Trophoblast cell (in vitro differentiated cells and primary cell): ENCODE measurements at regions not wholly inside any gene's neighbourhood (a gene's known extent, or its start where the extent isn't known, plus 50 kb on each side); places are given as distances from the start of the nearest gene placed in this dataset.

Experiments used
- DNase-seq, 2 donors: peaks; one replicate each; pipeline ENCODE4 v3.0.0-alpha.2; 2016
- H2AFZ ChIP-seq: 2 replicates; pipeline ENCODE4 v1.6.1; 2013; ENCODE audit warnings: low read length, moderate library complexity, mild to moderate bottlenecking; ENCODE audit not compliant: insufficient read depth, poor library complexity
- H2AK5ac ChIP-seq: 2 replicates; pipeline ENCODE4 v1.6.1; 2013; ENCODE audit warnings: mild to moderate bottlenecking, low read length
- H2BK120ac ChIP-seq: 2 replicates; pipeline ENCODE4 v1.6.1; 2013; ENCODE audit warnings: low read length, mild to moderate bottlenecking, moderate library complexity; ENCODE audit not compliant: insufficient read depth, poor library complexity
- H2BK12ac ChIP-seq: 2 replicates; pipeline ENCODE4 v1.6.1; 2013; ENCODE audit warnings: mild to moderate bottlenecking, low read length, moderate library complexity
- H2BK5ac ChIP-seq: 2 replicates; pipeline ENCODE4 v1.6.1; 2013; ENCODE audit warnings: low read length, low read depth, moderate library complexity, mild to moderate bottlenecking; ENCODE audit not compliant: poor library complexity
- H3K14ac ChIP-seq: 2 replicates; pipeline ENCODE4 v1.6.1; 2013; ENCODE audit warnings: mild to moderate bottlenecking, low read length
- H3K18ac ChIP-seq: 2 replicates; pipeline ENCODE4 v1.6.1; 2013; ENCODE audit warnings: mild to moderate bottlenecking, low read length
- H3K23ac ChIP-seq: 2 replicates; pipeline ENCODE4 v1.6.1; 2013; ENCODE audit warnings: low read length
- H3K27ac ChIP-seq: 2 replicates; pipeline ENCODE4 v1.5.1; 2013; ENCODE audit warnings: low read depth, mild to moderate bottlenecking, inconsistent platforms, low read length, moderate library complexity
- H3K27me3 ChIP-seq: 2 replicates; pipeline ENCODE4 v1.6.1; 2013; ENCODE audit warnings: inconsistent platforms, mild to moderate bottlenecking, low read length, moderate library complexity; ENCODE audit not compliant: insufficient read depth
- H3K36me3 ChIP-seq, 2 experiments: 1 replicate in 1 of 2; 2 replicates in 1 of 2; pipeline ENCODE4 v1.6.1; 2013; ENCODE audit warnings: low read length in 2 of 2, mild to moderate bottlenecking in 2 of 2, moderate library complexity in 1 of 2; ENCODE audit not compliant: insufficient read depth in 2 of 2, control insufficient read depth in 1 of 2
- H3K4ac ChIP-seq: 2 replicates; pipeline ENCODE4 v1.6.1; 2013; ENCODE audit warnings: low read depth, mild to moderate bottlenecking, low read length, moderate library complexity
- H3K4me1 ChIP-seq, 2 experiments: 1 replicate in 1 of 2; 2 replicates in 1 of 2; pipeline ENCODE4 v1.6.1; 2013; ENCODE audit warnings: low read length in 2 of 2, mild to moderate bottlenecking in 2 of 2, moderate library complexity in 1 of 2; ENCODE audit not compliant: insufficient read depth in 2 of 2, control insufficient read depth in 1 of 2
- H3K4me2 ChIP-seq: 2 replicates; pipeline ENCODE4 v1.6.1; 2013; ENCODE audit warnings: inconsistent platforms, mild to moderate bottlenecking, low read length, moderate library complexity
- H3K4me3 ChIP-seq: 2 replicates; pipeline ENCODE4 v1.5.1; 2013; ENCODE audit warnings: mild to moderate bottlenecking, low read depth, low read length, inconsistent platforms
- H3K79me1 ChIP-seq: one replicate; pipeline ENCODE4 v1.6.1; 2013; ENCODE audit warnings: low read length
- H3K79me2 ChIP-seq: 2 replicates; pipeline ENCODE4 v1.6.1; 2013; ENCODE audit warnings: low read length, mild to moderate bottlenecking; ENCODE audit not compliant: control insufficient read depth, insufficient read depth, poor library complexity
- H3K9ac ChIP-seq: 2 replicates; pipeline ENCODE4 v1.6.1; 2013; ENCODE audit warnings: mild to moderate bottlenecking, low read length
- H3K9me3 ChIP-seq: 2 replicates; pipeline ENCODE4 v1.6.1; 2013; ENCODE audit warnings: low read depth, mild to moderate bottlenecking, control low read depth, inconsistent platforms, low read length; ENCODE audit not compliant: insufficient read depth
- H4K12ac ChIP-seq: 2 replicates; pipeline ENCODE4 v1.6.1; 2013; ENCODE audit warnings: low read depth, mild to moderate bottlenecking, low read length, moderate library complexity
- H4K8ac ChIP-seq: 2 replicates; pipeline ENCODE4 v1.6.1; 2013; ENCODE audit warnings: low read depth, mild to moderate bottlenecking, low read length, moderate library complexity
- H4K91ac ChIP-seq: one replicate; pipeline ENCODE4 v1.6.1; 2013; ENCODE audit warnings: low read depth, mild to moderate bottlenecking, low read length, moderate library complexity
- WGBS: extraction: QIAGEN DNeasy Blood & Tissue Kit; methylation state at CpG from one replicate; pipeline ENCODE4 v1.1.7; 2013; ENCODE audit warnings: missing lambda C conversion rate; ENCODE audit not compliant: insufficient read length, insufficient coverage; ENCODE audit errors: extremely low coverage; 5-methylcytosine and 5-hydroxymethylcytosine counted together

DNA sequence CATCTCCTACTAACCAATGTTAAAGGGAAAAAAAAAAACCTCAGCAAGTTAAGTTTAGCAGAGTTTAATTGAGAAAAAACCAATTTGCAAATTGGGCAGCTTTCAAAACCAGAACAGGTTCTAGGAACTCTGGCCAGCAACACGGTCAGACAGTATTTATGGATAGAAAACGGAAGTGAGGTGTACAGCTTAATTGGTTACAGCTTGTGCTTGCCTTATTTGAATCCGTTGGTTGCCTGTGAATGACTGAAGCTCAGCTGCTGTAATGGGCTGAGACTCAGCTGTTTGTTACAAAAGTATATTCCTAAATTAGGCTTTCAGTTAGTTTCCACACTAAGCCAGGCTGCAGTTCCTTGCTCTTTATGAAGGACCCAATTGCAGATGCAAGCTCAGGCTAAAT is 217.0 kb downstream of the SREK1 start:
- H3K79me2 ChIP-seq: no peaks in the 10 kb centered on the region
- H3K9me3 ChIP-seq: no peaks in the 10 kb centered on the region
- no peak overlapping the region for H3K9ac ChIP-seq
- H4K12ac ChIP-seq: no peak overlapping the region
- H3K4ac ChIP-seq: no peak overlapping the region
- H2BK120ac ChIP-seq: no peak overlapping the region
- no CpG with 5 or more reads among the region's 3 CpGs for WGBS
- no peak overlapping the region for H2BK5ac ChIP-seq
- no peak overlapping the region for H2AFZ ChIP-seq
- H3K79me1 ChIP-seq: no peaks in the 10 kb centered on the region
- no peak overlapping the region for H3K4me3 ChIP-seq
- H3K4me1 ChIP-seq: no peaks in the 10 kb centered on the region
- H3K27me3 ChIP-seq: no peaks in the 10 kb centered on the region
- no peak overlapping the region for H2AK5ac ChIP-seq
- no peak overlapping the region for H2BK12ac ChIP-seq
- H4K8ac ChIP-seq: no peak overlapping the region
- H3K36me3 ChIP-seq: no peaks in the 10 kb centered on the region
- no peak overlapping the region for H3K4me2 ChIP-seq
- H4K91ac ChIP-seq: no peak overlapping the region
- no peak for DNase-seq
- no peak overlapping the region for H3K18ac ChIP-seq
- no peak overlapping the region for H3K23ac ChIP-seq
- no peak overlapping the region for H3K27ac ChIP-seq
- H3K14ac ChIP-seq: no peak overlapping the region

DNA sequence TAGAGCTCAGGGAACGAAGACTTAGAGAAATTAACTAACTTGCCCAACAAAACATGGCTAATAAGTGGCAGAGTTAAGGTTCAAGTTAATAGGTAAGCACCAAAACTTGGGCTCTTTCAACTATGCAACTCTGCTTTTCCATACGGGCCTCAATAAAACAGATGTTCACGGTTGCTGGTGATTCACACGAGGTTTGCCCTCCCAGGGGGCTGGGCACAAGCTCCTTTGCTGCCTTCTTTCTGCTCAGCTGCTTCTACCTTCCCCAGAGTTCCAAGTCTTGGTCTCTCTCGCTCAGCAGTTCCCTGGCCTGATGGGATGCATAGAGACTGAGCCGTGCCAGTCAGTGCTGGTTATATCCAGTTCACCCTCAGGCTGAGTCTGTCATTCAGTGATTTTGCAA is 217.9 kb downstream of the SREK1 start:
- H3K4ac ChIP-seq: no peak overlapping the region

DNA sequence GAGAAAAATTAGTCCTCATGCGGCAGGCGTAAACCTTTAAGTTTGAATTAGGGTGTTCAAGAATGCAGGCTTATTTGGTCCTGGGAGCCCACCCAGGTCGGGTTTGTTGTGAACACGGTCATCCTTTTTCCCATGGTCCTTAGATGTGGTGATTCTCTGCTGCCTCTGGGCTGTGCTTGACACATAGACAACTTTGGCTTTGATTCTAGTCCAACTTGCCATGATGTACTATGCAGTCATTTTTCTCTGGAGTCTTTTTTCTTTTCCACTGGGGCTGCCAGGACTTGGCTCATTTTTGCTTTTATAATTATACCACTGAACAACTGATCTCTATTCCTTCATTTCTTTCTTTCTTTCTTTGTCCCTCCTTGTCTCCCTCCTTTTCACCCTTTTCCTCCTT is 218.6 kb downstream of the SREK1 start:
- no peak overlapping the region for H3K23ac ChIP-seq
- H2BK5ac ChIP-seq: no peak overlapping the region
- no peak overlapping the region for H3K27ac ChIP-seq
- no peak overlapping the region for H3K4me3 ChIP-seq
- no peaks in the 10 kb centered on the region for H3K79me2 ChIP-seq
- no peak overlapping the region for H4K8ac ChIP-seq
- no peak overlapping the region for H3K4me2 ChIP-seq
- H3K9me3 ChIP-seq: no peaks in the 10 kb centered on the region
- H3K4ac ChIP-seq: no peak overlapping the region
- no peak overlapping the region for H3K14ac ChIP-seq
- H3K79me1 ChIP-seq: no peaks in the 10 kb centered on the region
- H3K18ac ChIP-seq: no peak overlapping the region
- no peaks in the 10 kb centered on the region for H3K4me1 ChIP-seq
- WGBS: no CpG with 5 or more reads among the region's 4 CpGs
- no peak overlapping the region for H2BK120ac ChIP-seq
- no peak for DNase-seq
- H4K12ac ChIP-seq: no peak overlapping the region
- no peaks in the 10 kb centered on the region for H3K27me3 ChIP-seq
- H3K36me3 ChIP-seq: no peaks in the 10 kb centered on the region
- no peak overlapping the region for H2AFZ ChIP-seq
- no peak overlapping the region for H2AK5ac ChIP-seq
- H3K9ac ChIP-seq: no peak overlapping the region
- no peak overlapping the region for H2BK12ac ChIP-seq
- H4K91ac ChIP-seq: no peak overlapping the region

More for the DNA sequence above, 217.9 kb downstream of the SREK1 start:
- Histone ChIP-seq H3K27ac (no peak overlapping the region), H3K79me2 (no peaks in the 10 kb centered on the region), H3K27me3 (no peaks in the 10 kb centered on the region), H3K4me2 (no peak overlapping the region), H2AK5ac (no peak overlapping the region), H2BK5ac (no peak overlapping the region), H3K14ac (no peak overlapping the region), H4K8ac (no peak overlapping the region), H2BK12ac (no peak overlapping the region), H3K4me1 (no peaks in the 10 kb centered on the region), H4K12ac (no peak overlapping the region), H3K36me3 (no peaks in the 10 kb centered on the region), H4K91ac (no peak overlapping the region), H2AFZ (no peak overlapping the region), H3K4me3 (no peak overlapping the region), H3K9ac (no peak overlapping the region), H3K23ac (no peak overlapping the region), H3K79me1 (no peaks in the 10 kb centered on the region), H3K9me3 (no peaks in the 10 kb centered on the region), H3K18ac (no peak overlapping the region), H2BK120ac (no peak overlapping the region)
- DNase-seq: no peak
- no CpG with 5 or more reads among the region's 6 CpGs for WGBS

DNA sequence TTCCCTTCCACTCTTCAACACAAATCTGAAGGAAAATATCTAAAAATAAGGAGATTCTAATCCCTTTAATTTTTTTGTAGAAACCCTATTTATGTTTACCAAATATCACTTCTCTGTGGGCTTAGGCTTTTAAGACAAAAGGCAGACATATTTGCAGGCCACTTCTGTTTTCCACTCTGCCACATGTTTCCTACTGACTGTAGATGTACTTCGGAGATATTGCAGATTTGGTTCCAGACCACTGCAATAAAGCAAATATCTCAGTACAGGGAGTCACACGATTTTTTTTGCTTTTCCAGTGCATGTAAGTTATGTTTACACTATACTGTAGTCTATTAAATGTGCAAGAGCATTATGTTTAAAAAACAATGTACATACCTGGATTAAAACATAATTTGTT is 219.0 kb downstream of the SREK1 start:
- Histone ChIP-seq H3K36me3 (no peaks in the 10 kb centered on the region), H3K14ac (no peak overlapping the region), H3K27ac (no peak overlapping the region), H3K9me3 (no peaks in the 10 kb centered on the region), H3K79me2 (no peaks in the 10 kb centered on the region), H2BK120ac (no peak overlapping the region), H3K27me3 (no peaks in the 10 kb centered on the region), H3K4me3 (no peak overlapping the region), H3K4me2 (no peak overlapping the region), H2BK12ac (no peak overlapping the region), H3K79me1 (no peaks in the 10 kb centered on the region), H2AFZ (no peak overlapping the region), H3K4ac (no peak overlapping the region), H3K23ac (no peak overlapping the region), H3K9ac (no peak overlapping the region), H4K91ac (no peak overlapping the region), H2AK5ac (no peak overlapping the region), H3K18ac (no peak overlapping the region), H4K8ac (no peak overlapping the region), H4K12ac (no peak overlapping the region), H3K4me1 (no peaks in the 10 kb centered on the region), H2BK5ac (no peak overlapping the region)
- DNase-seq: no peak
- WGBS: no CpG with 5 or more reads among the region's 2 CpGs
